Epithelial cell of esophagus (primary cell): ENCODE measurements at regions not wholly inside any gene's neighbourhood (a gene's known extent, or its start where the extent isn't known, plus 50 kb on each side); places are given as distances from the start of the nearest gene placed in this dataset.
A peak's percentile ranks its signal among the peaks of the same experiment; 100 is the strongest.

Source experiments
- DNase-seq: peaks from one replicate; pipeline ENCODE4 v3.0.0; 2010; ENCODE audit warnings: low read depth
- H3K4me3 ChIP-seq: 2 replicates; pipeline ENCODE4 v1.5.1; 2011; ENCODE audit warnings: mild to moderate bottlenecking, low read length, control low read depth
- CTCF ChIP-seq: IDR thresholded peaks from 2 replicates; pipeline ENCODE4 v1.5.1; 2011; ENCODE audit warnings: low read depth, mild to moderate bottlenecking, low read length, control low read depth, inconsistent platforms; ENCODE audit not compliant: insufficient read depth; ENCODE audit errors: missing control alignments

GRCh38 chr10:28980264-28980663, 302.9 kb downstream of the BAMBI start:
- no peak overlapping the region for H3K4me3 ChIP-seq
- no peak for TF ChIP-seq CTCF
- no peak for DNase-seq

GRCh38 chr10:28981007-28981406, 303.7 kb downstream of the BAMBI start:
- no peak for DNase-seq
- H3K4me3 ChIP-seq = no peak overlapping the region
- TF ChIP-seq CTCF = no peak

GRCh38 chr10:28982974-28983373, 305.7 kb downstream of the BAMBI start:
- H3K4me3 ChIP-seq = no peak overlapping the region
- no peak for TF ChIP-seq CTCF

GRCh38 chr10:28983799-28984198, 305.1 kb upstream of the LYZL1 start:
- TF ChIP-seq CTCF = no peak
- no peak for DNase-seq
- no peak overlapping the region for H3K4me3 ChIP-seq

More at GRCh38 chr10:28982974-28983373, 305.7 kb downstream of the BAMBI start:
- DNase-seq = no peak

- no peak for TF ChIP-seq CTCF
- H3K4me3 ChIP-seq = no peak overlapping the region
- peak; percentile 75 for DNase-seq
These were observed 304.4 kb upstream of the LYZL1 start for GRCh38 chr10:28984431-28984830.

GRCh38 chr10:28985137-28985885, 303.6 kb upstream of the LYZL1 start:
- H3K4me3 ChIP-seq = no peak overlapping the region
- no peak for DNase-seq
- TF ChIP-seq CTCF = no peak
